HepG2 (cell line): ENCODE measurements at regions not wholly inside any gene's neighbourhood (a gene's known extent, or its start where the extent isn't known, plus 50 kb on each side); places are given as distances from the start of the nearest gene placed in this dataset.
A peak's percentile ranks its signal among the peaks of the same experiment; 100 is the strongest.

ENCODE experiments used
- ARNTL ChIP-seq: sonication (generic); formaldehyde crosslinking; IDR thresholded peaks from 2 replicates; pipeline ENCODE4 v1.4.0; 2020; ENCODE audit warnings: mild to moderate bottlenecking, missing genetic modification reagents
- ASH2L ChIP-seq: fragments of 300-600, 200-600 bp; sonication (generic); IDR thresholded peaks from 2 replicates; pipeline ENCODE4 v1.7.0; 2017; ENCODE audit warnings: low read depth, mild to moderate bottlenecking, moderate library complexity, mixed read lengths, low read length; ENCODE audit not compliant: insufficient read length
- ATF7 ChIP-seq, 2 experiments: fragments of 450-650 bp in 1 of 2; sonication (generic) in 1 of 2; formaldehyde crosslinking in 1 of 2; IDR thresholded peaks; 2 replicates each; pipeline versions ENCODE4 v1.4.0 to v1.6.1; 2016 to 2020; ENCODE audit warnings: antibody characterized with exemption in 1 of 2, mild to moderate bottlenecking in 1 of 2, missing genetic modification reagents in 1 of 2
- EEA1 ChIP-seq: sonication (generic); formaldehyde crosslinking; IDR thresholded peaks from 2 replicates; pipeline ENCODE4 v1.5.1; 2020; ENCODE audit warnings: mild to moderate bottlenecking, missing genetic modification reagents, borderline replicate concordance
- EED ChIP-seq: sonication (generic); formaldehyde crosslinking; IDR thresholded peaks from 2 replicates; pipeline ENCODE4 v1.5.0; 2020; ENCODE audit warnings: mild to moderate bottlenecking, missing genetic modification reagents
- ELF4 ChIP-seq: sonication (generic); formaldehyde crosslinking; IDR thresholded peaks from 2 replicates; pipeline ENCODE4 v1.5.0; 2020; ENCODE audit warnings: missing genetic modification reagents, mild to moderate bottlenecking, moderate library complexity, borderline replicate concordance
- FOXA3 ChIP-seq: IDR thresholded peaks from 2 replicates; pipeline ENCODE4 v1.6.1; 2016; ENCODE audit warnings: missing genetic modification reagents, missing compliant biosample characterization
- HNF4A ChIP-seq: sonication (generic); formaldehyde crosslinking; IDR thresholded peaks from 2 replicates; pipeline ENCODE4 v1.4.0; 2020; ENCODE audit warnings: missing genetic modification reagents
- ISL2 ChIP-seq: sonication (generic); formaldehyde crosslinking; IDR thresholded peaks from 2 replicates; pipeline ENCODE4 v1.5.0; 2020; ENCODE audit warnings: missing genetic modification reagents
- KLF12 ChIP-seq: sonication (generic); formaldehyde crosslinking; IDR thresholded peaks from 2 replicates; pipeline ENCODE4 v1.4.0; 2020; ENCODE audit warnings: missing genetic modification reagents, borderline replicate concordance
- NFIC ChIP-seq: IDR thresholded peaks from 2 replicates; pipeline ENCODE4 v1.6.1; 2012; ENCODE audit warnings: mild to moderate bottlenecking, low read length, inconsistent platforms
- NFRKB ChIP-seq: fragments of 450-650 bp; IDR thresholded peaks from 2 replicates; pipeline ENCODE4 v1.6.1; 2017
- NFYB ChIP-seq: sonication (generic); formaldehyde crosslinking; IDR thresholded peaks from 2 replicates; pipeline ENCODE4 v1.4.0; 2020; ENCODE audit warnings: missing genetic modification reagents
- ONECUT2 ChIP-seq: sonication (generic); formaldehyde crosslinking; IDR thresholded peaks from 2 replicates; pipeline ENCODE4 v1.4.0; 2020; ENCODE audit warnings: missing genetic modification reagents
- POGZ ChIP-seq: sonication (generic); formaldehyde crosslinking; IDR thresholded peaks from 2 replicates; pipeline ENCODE4 v1.4.0; 2020; ENCODE audit warnings: mild to moderate bottlenecking, missing genetic modification reagents
- RCOR2 ChIP-seq: IDR thresholded peaks from 2 replicates; pipeline ENCODE4 v1.6.1; 2016; ENCODE audit warnings: missing biosample characterization, missing genetic modification reagents
- REPIN1 ChIP-seq: sonication (generic); formaldehyde crosslinking; IDR thresholded peaks from 2 replicates; pipeline ENCODE4 v1.8.0; 2022; ENCODE audit warnings: missing genetic modification reagents, low read depth, mild to moderate bottlenecking, borderline replicate concordance
- SALL1 ChIP-seq: sonication (generic); formaldehyde crosslinking; IDR thresholded peaks from 2 replicates; pipeline ENCODE4 v1.8.0; 2022; ENCODE audit warnings: mild to moderate bottlenecking, missing genetic modification reagents
- SIN3B ChIP-seq: fragments of 150-350 bp; IDR thresholded peaks from 2 replicates; pipeline ENCODE4 v1.6.1; 2014; ENCODE audit warnings: low read length
- SKI ChIP-seq: fragments of 450-650 bp; IDR thresholded peaks from one replicate; pipeline ENCODE4 v1.6.1; 2018; ENCODE audit warnings: mild to moderate bottlenecking; ENCODE audit not compliant: partially characterized antibody
- TBL1XR1 ChIP-seq: fragments of 150-350 bp; IDR thresholded peaks from 2 replicates; pipeline ENCODE4 v1.6.1; 2014; ENCODE audit warnings: borderline replicate concordance, low read length; ENCODE audit not compliant: partially characterized antibody
- U2AF2 ChIP-seq: fragments of 200-400 bp; formaldehyde crosslinking; IDR thresholded peaks from 2 replicates; pipeline ENCODE4 v1.6.1; 2017; ENCODE audit warnings: low read depth, mild to moderate bottlenecking, low read length
- YEATS2 ChIP-seq: sonication (generic); formaldehyde crosslinking; IDR thresholded peaks from 2 replicates; pipeline ENCODE4 v1.4.0; 2020; ENCODE audit warnings: missing genetic modification reagents, borderline replicate concordance
- ZFP90 ChIP-seq: sonication (generic); formaldehyde crosslinking; IDR thresholded peaks from 2 replicates; pipeline ENCODE4 v1.8.0; 2022; ENCODE audit warnings: missing genetic modification reagents, mild to moderate bottlenecking, inconsistent platforms, borderline replicate concordance
- ZNF260 ChIP-seq: sonication (generic); formaldehyde crosslinking; IDR thresholded peaks from 2 replicates; pipeline ENCODE4 v1.4.0; 2020; ENCODE audit warnings: missing genetic modification reagents, low read depth, mild to moderate bottlenecking, borderline replicate concordance
- ZNF263 ChIP-seq: sonication (generic); formaldehyde crosslinking; IDR thresholded peaks from 2 replicates; pipeline ENCODE4 v1.4.0; 2020; ENCODE audit warnings: missing genetic modification reagents
- ZNF30 ChIP-seq: sonication (generic); formaldehyde crosslinking; IDR thresholded peaks from 2 replicates; pipeline ENCODE4 v1.5.0; 2020; ENCODE audit warnings: mild to moderate bottlenecking, missing genetic modification reagents
- ZNF589 ChIP-seq: sonication (generic); formaldehyde crosslinking; conservative IDR thresholded peaks from 2 replicates; pipeline ENCODE4 v1.8.0; 2022; ENCODE audit warnings: mild to moderate bottlenecking, moderate library complexity, missing genetic modification reagents
- ZSCAN31 ChIP-seq: sonication (generic); formaldehyde crosslinking; IDR thresholded peaks from 2 replicates; pipeline ENCODE4 v1.5.0; 2020; ENCODE audit warnings: low read depth, mild to moderate bottlenecking, missing genetic modification reagents
- TF ChIP-seq, protein P1 (sequence below): conservative IDR thresholded peaks from 2 replicates; pipeline ENCODE4 v1.6.1; 2018; ENCODE audit warnings: missing genetic modification reagents
- TF ChIP-seq, protein P2 (sequence below): sonication (generic); formaldehyde crosslinking; IDR thresholded peaks from 2 replicates; pipeline ENCODE4 v1.5.0; 2020; ENCODE audit warnings: missing genetic modification reagents

DNA sequence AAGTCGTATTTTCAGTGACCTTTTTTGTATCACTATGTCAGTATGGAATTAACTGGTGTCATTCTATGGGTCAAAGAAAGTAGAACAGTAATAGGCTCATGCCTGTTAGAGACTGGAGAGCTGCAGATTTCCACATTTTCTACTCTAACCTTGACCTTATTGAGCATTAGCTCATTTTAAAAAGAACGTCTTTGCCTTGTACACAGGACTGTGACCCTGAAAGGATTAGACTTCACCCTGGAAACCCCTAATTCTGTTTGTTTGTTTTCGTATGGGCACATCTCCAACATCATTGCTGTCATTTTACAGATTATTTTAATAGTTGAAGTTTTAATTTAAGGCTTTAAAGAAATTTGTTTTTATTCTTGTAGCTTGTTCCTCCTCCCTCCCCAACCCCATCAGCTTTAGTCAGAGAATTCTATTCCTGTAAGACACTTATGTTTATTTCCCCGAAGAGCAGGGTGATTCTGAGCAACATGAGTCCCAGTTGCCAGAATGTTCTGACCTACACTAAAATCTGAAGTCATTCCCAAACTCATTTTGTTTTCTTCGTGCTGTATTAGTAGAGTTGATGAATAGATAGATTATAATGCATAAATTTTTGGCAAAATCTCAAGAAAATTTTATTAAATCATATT, 451.3 kb downstream of the FOXG1 start (continued):
- TF ChIP-seq, protein P1, sequence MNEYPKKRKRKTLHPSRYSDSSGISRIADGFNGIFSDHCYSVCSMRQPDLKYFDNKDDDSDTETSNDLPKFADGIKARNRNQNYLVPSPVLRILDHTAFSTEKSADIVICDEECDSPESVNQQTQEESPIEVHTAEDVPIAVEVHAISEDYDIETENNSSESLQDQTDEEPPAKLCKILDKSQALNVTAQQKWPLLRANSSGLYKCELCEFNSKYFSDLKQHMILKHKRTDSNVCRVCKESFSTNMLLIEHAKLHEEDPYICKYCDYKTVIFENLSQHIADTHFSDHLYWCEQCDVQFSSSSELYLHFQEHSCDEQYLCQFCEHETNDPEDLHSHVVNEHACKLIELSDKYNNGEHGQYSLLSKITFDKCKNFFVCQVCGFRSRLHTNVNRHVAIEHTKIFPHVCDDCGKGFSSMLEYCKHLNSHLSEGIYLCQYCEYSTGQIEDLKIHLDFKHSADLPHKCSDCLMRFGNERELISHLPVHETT (CRISPR knock-in tag): no peak
- TF ChIP-seq EED: no peak
- 0 out of 2 replicates have a peak, but pooled peaks have one; percentile 26 for TF ChIP-seq ZFP90 (CRISPR knock-in tag)
- TF ChIP-seq, protein P2, sequence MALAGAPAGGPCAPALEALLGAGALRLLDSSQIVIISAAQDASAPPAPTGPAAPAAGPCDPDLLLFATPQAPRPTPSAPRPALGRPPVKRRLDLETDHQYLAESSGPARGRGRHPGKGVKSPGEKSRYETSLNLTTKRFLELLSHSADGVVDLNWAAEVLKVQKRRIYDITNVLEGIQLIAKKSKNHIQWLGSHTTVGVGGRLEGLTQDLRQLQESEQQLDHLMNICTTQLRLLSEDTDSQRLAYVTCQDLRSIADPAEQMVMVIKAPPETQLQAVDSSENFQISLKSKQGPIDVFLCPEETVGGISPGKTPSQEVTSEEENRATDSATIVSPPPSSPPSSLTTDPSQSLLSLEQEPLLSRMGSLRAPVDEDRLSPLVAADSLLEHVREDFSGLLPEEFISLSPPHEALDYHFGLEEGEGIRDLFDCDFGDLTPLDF: no peak
- no peak for TF ChIP-seq ARNTL (CRISPR knock-in tag)
- no peak for TF ChIP-seq ELF4 (CRISPR knock-in tag)
- TF ChIP-seq ZNF30 (CRISPR knock-in tag): no peak
- no peak for TF ChIP-seq EEA1 (CRISPR knock-in tag)
- TF ChIP-seq TBL1XR1: no peak
- peak; percentile 81 for TF ChIP-seq HNF4A
- TF ChIP-seq FOXA3 (CRISPR knock-in tag): peak; percentile 65
- peak; percentile 36; the same call in 1 of the 2 replicates for TF ChIP-seq NFIC
- TF ChIP-seq ISL2 (CRISPR knock-in tag): no peak
- no peak for TF ChIP-seq YEATS2 (CRISPR knock-in tag)
- no peak for TF ChIP-seq ZSCAN31 (CRISPR knock-in tag)
- no peak for TF ChIP-seq ZNF260 (CRISPR knock-in tag)
- no peak for TF ChIP-seq U2AF2
- peak; percentile 46; the same call in 1 of the 2 replicates for TF ChIP-seq KLF12 (CRISPR knock-in tag)
- peak; percentile 38 for TF ChIP-seq POGZ (CRISPR knock-in tag)
- TF ChIP-seq ONECUT2 (CRISPR knock-in tag): no peak
- TF ChIP-seq SKI: no peak
- TF ChIP-seq SIN3B: no peak
- TF ChIP-seq NFRKB: no peak
- no peak for TF ChIP-seq ZNF589
- TF ChIP-seq RCOR2 (CRISPR knock-in tag): 0 out of 2 replicates have a peak, but pooled peaks have one; percentile 42
- no peak for TF ChIP-seq ASH2L
- TF ChIP-seq REPIN1 (CRISPR knock-in tag): no peak
- TF ChIP-seq ATF7 (IDR thresholded peaks at IDR 0.05): no peak
- no peak for TF ChIP-seq ATF7 (CRISPR knock-in tag; IDR thresholded peaks at IDR 0.05)
- no peak for TF ChIP-seq ZNF263
- TF ChIP-seq NFYB (CRISPR knock-in tag): no peak
- TF ChIP-seq SALL1 (CRISPR knock-in tag): peak; percentile 26; the same call in 1 of the 2 replicates
